Astrocyte (in vitro differentiated cells and primary cell): ENCODE measurements at regions not wholly inside any gene's neighbourhood (a gene's known extent, or its start where the extent isn't known, plus 50 kb on each side); places are given as distances from the start of the nearest gene placed in this dataset.

Source experiments
- DNase-seq: peaks from one replicate; pipeline ENCODE4 v3.0.0-alpha.2; 2010; ENCODE audit warnings: low read depth
- FAIRE-seq: peaks from 2 replicates; lab custom pipeline; 2011; peaks lifted over from hg19 to GRCh38; lab: Jason Lieb, UNC
- H2AFZ ChIP-seq: 2 replicates; pipeline ENCODE4 v1.6.0; 2012; ENCODE audit warnings: low read depth, low read length, inconsistent platforms
- H3K27ac ChIP-seq: 2 replicates; pipeline ENCODE4 v1.5.1; 2011; ENCODE audit warnings: low read depth, low read length, inconsistent platforms
- H3K27me3 ChIP-seq: 2 replicates; pipeline ENCODE4 v1.6.0; 2011; ENCODE audit warnings: low read length, inconsistent platforms; ENCODE audit not compliant: insufficient read depth
- H3K36me3 ChIP-seq: 2 replicates; pipeline ENCODE4 v1.5.1; 2011; ENCODE audit warnings: low read length, inconsistent platforms; ENCODE audit not compliant: insufficient read depth
- H3K4me1 ChIP-seq: 2 replicates; pipeline ENCODE4 v1.5.1; 2011; ENCODE audit warnings: low read length, inconsistent platforms; ENCODE audit not compliant: insufficient read depth
- H3K4me2 ChIP-seq: 2 replicates; pipeline ENCODE4 v1.6.0; 2012; ENCODE audit warnings: low read length, inconsistent platforms
- H3K4me3 ChIP-seq: 2 replicates; pipeline ENCODE4 v1.5.1; 2011; ENCODE audit warnings: low read depth, mild to moderate bottlenecking, low read length, inconsistent platforms; ENCODE audit not compliant: insufficient read depth
- H3K79me2 ChIP-seq: 2 replicates; pipeline ENCODE4 v1.6.0; 2012; ENCODE audit warnings: mild to moderate bottlenecking, low read length, inconsistent platforms; ENCODE audit not compliant: insufficient read depth
- H3K9ac ChIP-seq: 2 replicates; pipeline ENCODE4 v1.6.0; 2012; ENCODE audit warnings: mild to moderate bottlenecking, low read length, inconsistent platforms
- H3K9me3 ChIP-seq: 2 replicates; pipeline ENCODE4 v1.5.1; 2012; ENCODE audit warnings: low read depth, mild to moderate bottlenecking, low read length, inconsistent platforms; ENCODE audit not compliant: insufficient read depth
- H4K20me1 ChIP-seq: 2 replicates; pipeline ENCODE4 v1.6.0; 2012; ENCODE audit warnings: low read length, inconsistent platforms; ENCODE audit not compliant: insufficient read depth
- H3K27ac Mint-ChIP-seq: one replicate; pipeline ENCODE4 v1.8.0; 2021; ENCODE audit warnings: mild to moderate bottlenecking, mixed read lengths; ENCODE audit not compliant: unreplicated experiment
- H3K27me3 Mint-ChIP-seq: one replicate; pipeline ENCODE4 v1.8.0; 2021; ENCODE audit warnings: low read depth, mixed read lengths; ENCODE audit not compliant: unreplicated experiment
- H3K36me3 Mint-ChIP-seq: one replicate; pipeline ENCODE4 v1.8.0; 2021; ENCODE audit warnings: low read depth, mixed read lengths; ENCODE audit not compliant: unreplicated experiment
- H3K4me1 Mint-ChIP-seq: one replicate; pipeline ENCODE4 v1.8.0; 2021; ENCODE audit warnings: low read depth, mixed read lengths; ENCODE audit not compliant: unreplicated experiment
- H3K4me3 Mint-ChIP-seq: one replicate; pipeline ENCODE4 v1.8.0; 2021; ENCODE audit warnings: mild to moderate bottlenecking, moderate library complexity, mixed read lengths; ENCODE audit not compliant: unreplicated experiment
- H3K9me3 Mint-ChIP-seq: one replicate; pipeline ENCODE4 v1.8.0; 2021; ENCODE audit warnings: mild to moderate bottlenecking, mixed read lengths; ENCODE audit not compliant: unreplicated experiment
- EZH2 ChIP-seq: IDR thresholded peaks from 2 replicates; pipeline ENCODE4 v1.6.1; 2012; ENCODE audit warnings: mild to moderate bottlenecking, low read length, inconsistent platforms; ENCODE audit not compliant: insufficient read depth
- TF ChIP-seq, protein P1 (sequence below): IDR thresholded peaks from 2 replicates; pipeline ENCODE4 v1.5.1; 2011; ENCODE audit warnings: low read depth, mild to moderate bottlenecking, inconsistent platforms, low read length, moderate library complexity; ENCODE audit not compliant: insufficient read depth

DNA sequence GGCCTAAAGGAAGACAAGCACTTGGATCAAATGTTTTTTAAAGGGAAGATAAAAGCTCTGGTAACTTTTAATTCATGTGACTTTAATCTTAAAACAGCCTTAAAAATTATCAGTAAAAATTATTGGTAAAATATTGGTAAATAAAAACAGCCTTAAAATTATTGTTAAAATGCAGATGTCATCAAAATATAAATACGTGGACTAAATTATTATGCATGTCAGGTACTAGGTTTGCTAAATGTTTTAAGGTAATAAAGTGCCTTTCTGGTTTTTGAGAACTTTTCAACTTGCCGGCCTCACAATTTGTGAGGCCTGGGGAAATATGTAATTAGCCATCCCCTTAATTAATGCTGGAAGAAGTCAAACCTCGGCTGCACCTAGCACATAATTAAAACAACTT is 147.7 kb downstream of the PRR32 start:
- FAIRE-seq (peak; percentile 47), DNase-seq (no peak)
- Histone ChIP-seq H3K9ac (no peak overlapping the region), H3K4me2 (no peak overlapping the region), H3K4me3 (no peak overlapping the region), H3K79me2 (no peaks in the 10 kb centered on the region), H3K4me1 (no peaks in the 10 kb centered on the region), H2AFZ (no peak overlapping the region), H3K27ac (no peak overlapping the region), H3K36me3 (no peaks in the 10 kb centered on the region), H4K20me1 (no peaks in the 10 kb centered on the region), H3K27me3 (no peaks in the 10 kb centered on the region), H3K9me3 (no peaks in the 10 kb centered on the region)
- TF ChIP-seq EZH2 = no peak
- TF ChIP-seq, protein P1, sequence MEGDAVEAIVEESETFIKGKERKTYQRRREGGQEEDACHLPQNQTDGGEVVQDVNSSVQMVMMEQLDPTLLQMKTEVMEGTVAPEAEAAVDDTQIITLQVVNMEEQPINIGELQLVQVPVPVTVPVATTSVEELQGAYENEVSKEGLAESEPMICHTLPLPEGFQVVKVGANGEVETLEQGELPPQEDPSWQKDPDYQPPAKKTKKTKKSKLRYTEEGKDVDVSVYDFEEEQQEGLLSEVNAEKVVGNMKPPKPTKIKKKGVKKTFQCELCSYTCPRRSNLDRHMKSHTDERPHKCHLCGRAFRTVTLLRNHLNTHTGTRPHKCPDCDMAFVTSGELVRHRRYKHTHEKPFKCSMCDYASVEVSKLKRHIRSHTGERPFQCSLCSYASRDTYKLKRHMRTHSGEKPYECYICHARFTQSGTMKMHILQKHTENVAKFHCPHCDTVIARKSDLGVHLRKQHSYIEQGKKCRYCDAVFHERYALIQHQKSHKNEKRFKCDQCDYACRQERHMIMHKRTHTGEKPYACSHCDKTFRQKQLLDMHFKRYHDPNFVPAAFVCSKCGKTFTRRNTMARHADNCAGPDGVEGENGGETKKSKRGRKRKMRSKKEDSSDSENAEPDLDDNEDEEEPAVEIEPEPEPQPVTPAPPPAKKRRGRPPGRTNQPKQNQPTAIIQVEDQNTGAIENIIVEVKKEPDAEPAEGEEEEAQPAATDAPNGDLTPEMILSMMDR = no peak
- H3K4me3 Mint-ChIP-seq = no peak overlapping the region
- H3K36me3 Mint-ChIP-seq = no peaks in the 10 kb centered on the region
- no peaks in the 10 kb centered on the region for H3K9me3 Mint-ChIP-seq
- H3K27ac Mint-ChIP-seq = no peak overlapping the region
- no peaks in the 10 kb centered on the region for H3K4me1 Mint-ChIP-seq
- H3K27me3 Mint-ChIP-seq = no peaks in the 10 kb centered on the region

- Histone ChIP-seq H3K9ac (no peak overlapping the region), H3K4me1 (no peaks in the 10 kb centered on the region), H3K4me2 (no peak overlapping the region), H3K36me3 (no peaks in the 10 kb centered on the region), H2AFZ (no peak overlapping the region), H3K4me3 (no peak overlapping the region), H3K27me3 (no peaks in the 10 kb centered on the region), H3K27ac (no peak overlapping the region), H3K9me3 (no peaks in the 10 kb centered on the region), H4K20me1 (no peaks in the 10 kb centered on the region), H3K79me2 (no peaks in the 10 kb centered on the region)
- DNase-seq = no peak
- no peaks in the 10 kb centered on the region for H3K9me3 Mint-ChIP-seq
- H3K27me3 Mint-ChIP-seq = no peaks in the 10 kb centered on the region
- no peaks in the 10 kb centered on the region for H3K36me3 Mint-ChIP-seq
- no peak overlapping the region for H3K4me3 Mint-ChIP-seq
- no peak for FAIRE-seq
- no peak overlapping the region for H3K27ac Mint-ChIP-seq
- TF ChIP-seq EZH2 = no peak
- TF ChIP-seq, protein P1 = no peak
- H3K4me1 Mint-ChIP-seq = no peaks in the 10 kb centered on the region
These were observed 162.6 kb downstream of the PRR32 start for GRCh38 chrX:126982158-126982557.

GRCh38 chrX:126985027-126985426 is 165.5 kb downstream of the PRR32 start:
- Histone ChIP-seq H4K20me1 (no peaks in the 10 kb centered on the region), H2AFZ (no peak overlapping the region), H3K9me3 (no peaks in the 10 kb centered on the region), H3K4me2 (no peak overlapping the region), H3K27me3 (no peaks in the 10 kb centered on the region), H3K27ac (no peak overlapping the region), H3K79me2 (no peaks in the 10 kb centered on the region), H3K9ac (no peak overlapping the region), H3K4me3 (no peak overlapping the region), H3K36me3 (no peaks in the 10 kb centered on the region), H3K4me1 (no peaks in the 10 kb centered on the region)
- DNase-seq = no peak
- Mint-ChIP-seq H3K27me3 (no peaks in the 10 kb centered on the region), H3K36me3 (no peaks in the 10 kb centered on the region), H3K9me3 (no peaks in the 10 kb centered on the region), H3K27ac (no peak overlapping the region), H3K4me3 (no peak overlapping the region), H3K4me1 (no peaks in the 10 kb centered on the region)
- TF ChIP-seq, protein P1 = no peak
- no peak for TF ChIP-seq EZH2
- FAIRE-seq = no peak
